Adrenal gland (tissue), 9 donors: ENCODE measurements at regions not wholly inside any gene's neighbourhood (a gene's known extent, or its start where the extent isn't known, plus 50 kb on each side); places are given as distances from the start of the nearest gene placed in this dataset.

Source experiments
- DNase-seq, 7 donors: peaks; one replicate each; pipeline ENCODE4 v3.0.0-alpha.2; 2019 to 2020
- H3K27ac ChIP-seq, 5 donors: fragments of 200-600 bp; sonication (generic) in 4 of 5; 1 replicate in 3 of 5; 2 replicates in 2 of 5; pipeline versions ENCODE4 v1.5.1 to v1.8.0; 2016 to 2020; ENCODE audit warnings: mild to moderate bottlenecking in 1 of 5
- H3K27me3 ChIP-seq: fragments of 200-600 bp; 2 replicates; pipeline ENCODE4 v1.8.0; 2021
- H3K36me3 ChIP-seq, 2 donors: fragments of 200-600 bp; replicated peaks in 1 of 2; 1 replicate in 1 of 2; 2 replicates in 1 of 2; pipeline versions ENCODE4 v1.5.1 to v1.8.0; 2018 to 2022
- H3K4me1 ChIP-seq, 2 donors: fragments of 200-600 bp; replicated peaks in 1 of 2; 1 replicate in 1 of 2; 2 replicates in 1 of 2; pipeline versions ENCODE4 v1.5.1 to v1.8.0; 2018 to 2021
- H3K4me3 ChIP-seq, 4 donors: fragments of 200-600 bp; sonication (generic) in 3 of 4; one replicate each; pipeline ENCODE4 v1.5.1; 2016 to 2018
- H3K9me3 ChIP-seq, 3 donors: fragments of 200-600 bp; sonication (generic) in 1 of 3; replicated peaks in 1 of 3; 1 replicate in 2 of 3; 2 replicates in 1 of 3; pipeline versions ENCODE4 v1.5.1 to v1.8.0; 2016 to 2021
- CTCF ChIP-seq, 6 experiments: fragments of 450-650 bp in 4 of 6; fragments of 200-600 bp in 2 of 6; sonication (generic) in 1 of 6; IDR thresholded peaks; 1 replicate in 5 of 6; 2 replicates in 1 of 6; pipeline versions ENCODE4 v1.5.1 to v1.8.0; 2016 to 2021; ENCODE audit warnings: antibody characterized with exemption in 6 of 6, mild to moderate bottlenecking in 2 of 6, moderate library complexity in 1 of 6
- POLR2A ChIP-seq, 2 donors: fragments of 450-650 bp; IDR thresholded peaks; one replicate each; pipeline ENCODE4 v1.6.1; 2017; ENCODE audit warnings: antibody characterized with exemption in 2 of 2, mild to moderate bottlenecking in 2 of 2, moderate library complexity in 1 of 2
- WGBS, 4 donors: extraction: QIAGEN DNeasy Blood & Tissue Kit in 2 of 4; methylation state at CpG; one replicate each; pipeline versions ENCODE4 v1.1.5 to v1.1.7; 2013 to 2017; 5-methylcytosine and 5-hydroxymethylcytosine counted together
- intact Hi-C, 2 donors: fragments of 100-400 bp; cut with DNase I; formaldehyde crosslinking; loops; one replicate each; pipeline versions ENCODE4 v1.14.1 to v1.15.0; 2022 to 2023
- donor health status: healthy with polysubstance abuse.
- donor health status: Bipolar disorder and iron deficiency.
- donor health status: DM: yes; HTN: yes; CAD: no.
- donor health status: DM: no; HTN: no; CAD: no.
- donor health status: DM: no; HTN: no; CAD: no.

GRCh38 chr2:193783681-193784080, 1588.9 kb upstream of the TMEFF2 start:
- Histone ChIP-seq H3K36me3 (peaks cover 0 to 3% of the 10 kb centered on the region in 2 donors), H3K4me1 (no peaks in the 10 kb centered on the region), H3K4me3 (no peak overlapping the region), H3K27ac (no peak overlapping the region), H3K9me3 (no peaks in the 10 kb centered on the region), H3K27me3 (no peaks in the 10 kb centered on the region)
- DNase-seq: no peak
- no peak for TF ChIP-seq POLR2A (IDR thresholded peaks at IDR 0.05)
- no peak for TF ChIP-seq CTCF (IDR thresholded peaks at IDR 0.05)
- intact Hi-C loops: no loop called here
- WGBS, 4 donors: 45 to 56% (median 49%) methylated on average over 2 of the region's 2 CpGs

DNA sequence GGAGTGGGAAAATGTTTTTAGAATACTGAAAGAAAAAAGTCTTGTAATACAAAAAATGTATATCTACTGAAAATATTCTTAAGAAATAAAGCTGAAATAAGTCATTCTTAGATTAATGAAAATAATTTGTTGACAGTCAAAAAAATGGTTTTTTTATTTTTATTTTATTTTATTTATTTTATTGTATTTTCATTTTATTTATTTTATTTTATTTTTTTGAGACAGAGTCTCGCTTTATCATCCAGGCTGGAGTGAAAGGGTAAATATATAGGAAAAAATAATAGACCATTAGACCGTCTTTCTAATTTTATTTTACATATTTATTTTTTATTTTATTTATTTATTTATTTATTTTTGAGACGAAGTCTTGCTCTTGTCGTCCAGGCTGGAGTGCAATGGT, 1583.6 kb upstream of the TMEFF2 start:
- Histone ChIP-seq H3K27ac (no peak overlapping the region), H3K36me3 (no peaks in the 10 kb centered on the region), H3K9me3 (no peaks in the 10 kb centered on the region), H3K27me3 (no peaks in the 10 kb centered on the region), H3K4me3 (no peak overlapping the region), H3K4me1 (no peaks in the 10 kb centered on the region)
- 90 to 93% (median 91%) methylated on average over 4 of the region's 4 CpGs for WGBS, 4 donors
- TF ChIP-seq POLR2A (IDR thresholded peaks at IDR 0.05) (no peak), CTCF (IDR thresholded peaks at IDR 0.05) (no peak)
- DNase-seq: no peak
- intact Hi-C loops: no loop called here

GRCh38 chr2:193776988-193777387, 1582.3 kb upstream of the TMEFF2 start:
- H3K27ac ChIP-seq: no peak overlapping the region
- no peaks in the 10 kb centered on the region for H3K27me3 ChIP-seq
- no peak overlapping the region for H3K4me3 ChIP-seq
- DNase-seq: no peak
- 70 to 91% (median 86%) methylated on average over 1 of the region's 1 CpG for WGBS, 4 donors
- no peaks in the 10 kb centered on the region for H3K36me3 ChIP-seq
- no peaks in the 10 kb centered on the region for H3K9me3 ChIP-seq
- no peak for TF ChIP-seq POLR2A (IDR thresholded peaks at IDR 0.05)
- no peak for TF ChIP-seq CTCF (IDR thresholded peaks at IDR 0.05)
- no peaks in the 10 kb centered on the region for H3K4me1 ChIP-seq
- intact Hi-C loops: no loop called here

DNA sequence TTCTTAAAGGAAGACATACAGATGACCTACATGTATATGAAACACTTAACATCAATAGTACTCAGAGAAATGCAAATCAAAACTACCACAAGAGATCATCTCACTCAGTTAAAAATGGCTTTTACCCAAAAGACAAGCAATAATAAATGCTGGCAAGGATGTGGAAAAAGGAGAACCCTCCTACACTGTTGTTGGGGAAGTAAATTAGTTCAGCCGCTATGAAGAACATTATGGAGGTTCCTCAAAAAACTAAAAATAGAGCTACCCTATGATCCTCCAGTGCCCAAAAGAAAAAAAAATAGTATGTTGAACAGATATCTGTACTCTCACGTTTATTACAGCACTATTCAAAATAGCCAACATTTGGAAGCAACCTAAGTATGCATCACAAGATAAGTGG, 1579.4 kb upstream of the TMEFF2 start:
- intact Hi-C loops: no loop called here
- TF ChIP-seq CTCF (IDR thresholded peaks at IDR 0.05) (no peak), POLR2A (IDR thresholded peaks at IDR 0.05) (no peak)
- WGBS, 4 donors: 47 to 60% (median 53%) methylated on average over 2 of the region's 2 CpGs

More for the DNA sequence above, 1579.4 kb upstream of the TMEFF2 start:
- H3K27me3 ChIP-seq: no peaks in the 10 kb centered on the region
- no peaks in the 10 kb centered on the region for H3K36me3 ChIP-seq
- no peak overlapping the region for H3K4me3 ChIP-seq
- no peaks in the 10 kb centered on the region for H3K9me3 ChIP-seq
- no peak for DNase-seq
- H3K4me1 ChIP-seq: no peaks in the 10 kb centered on the region
- no peak overlapping the region for H3K27ac ChIP-seq
